H9 (cell line): ENCODE measurements at regions not wholly inside any gene's neighbourhood (a gene's known extent, or its start where the extent isn't known, plus 50 kb on each side); places are given as distances from the start of the nearest gene placed in this dataset.

Source experiments
- DNase-seq: peaks from one replicate; pipeline ENCODE4 v3.0.0-alpha.2; 2017
- H2AFZ ChIP-seq: one replicate; pipeline ENCODE4 v1.6.1; 2013; ENCODE audit warnings: mild to moderate bottlenecking, low read length, control low read depth, moderate library complexity
- H2AK5ac ChIP-seq: 2 replicates; pipeline ENCODE4 v1.6.1; 2013; ENCODE audit warnings: low read length, control low read depth, mixed read lengths; ENCODE audit not compliant: insufficient read length
- H2BK120ac ChIP-seq: one replicate; pipeline ENCODE4 v1.6.1; 2013; ENCODE audit warnings: low read depth, mild to moderate bottlenecking, low read length, control low read depth, inconsistent platforms; ENCODE audit not compliant: poor library complexity, severe bottlenecking
- H2BK12ac ChIP-seq: 2 replicates; pipeline ENCODE4 v1.6.1; 2013; ENCODE audit warnings: low read length, control low read depth, mixed read lengths, low read depth; ENCODE audit not compliant: insufficient read length
- H2BK15ac ChIP-seq: 2 replicates; pipeline ENCODE4 v1.6.1; 2013; ENCODE audit warnings: low read depth, low read length, control low read depth
- H2BK20ac ChIP-seq: one replicate; pipeline ENCODE4 v1.6.1; 2013; ENCODE audit warnings: low read depth, mild to moderate bottlenecking, low read length, control low read depth, inconsistent platforms; ENCODE audit not compliant: poor library complexity, severe bottlenecking
- H2BK5ac ChIP-seq: 2 replicates; pipeline ENCODE4 v1.6.1; 2013; ENCODE audit warnings: low read length, control low read depth, mixed read lengths; ENCODE audit not compliant: insufficient read length
- H3K14ac ChIP-seq: 2 replicates; pipeline ENCODE4 v1.6.1; 2013; ENCODE audit warnings: low read length, control low read depth; ENCODE audit not compliant: insufficient read depth
- H3K18ac ChIP-seq: 2 replicates; pipeline ENCODE4 v1.6.1; 2013; ENCODE audit warnings: low read depth, mild to moderate bottlenecking, mixed read lengths, low read length, control low read depth; ENCODE audit not compliant: insufficient read length
- H3K23ac ChIP-seq: 2 replicates; pipeline ENCODE4 v1.6.1; 2013; ENCODE audit warnings: low read length, control low read depth, mixed read lengths, low read depth; ENCODE audit not compliant: insufficient read length
- H3K23me2 ChIP-seq: 2 replicates; pipeline ENCODE4 v1.6.1; 2013; ENCODE audit warnings: low read depth, mild to moderate bottlenecking, mixed read lengths, low read length, control low read depth; ENCODE audit not compliant: insufficient read length, poor library complexity, severe bottlenecking
- H3K27ac ChIP-seq: 2 replicates; pipeline ENCODE4 v1.5.1; 2013; ENCODE audit warnings: low read length, control low read depth, mixed read lengths, low read depth; ENCODE audit not compliant: insufficient read length
- H3K27me3 ChIP-seq: 2 replicates; pipeline ENCODE4 v1.6.1; 2013; ENCODE audit warnings: low read length, control low read depth, inconsistent platforms; ENCODE audit not compliant: insufficient read depth
- H3K4ac ChIP-seq: 2 replicates; pipeline ENCODE4 v1.6.1; 2013; ENCODE audit warnings: low read depth, mild to moderate bottlenecking, control low read depth, inconsistent platforms, low read length, moderate library complexity
- H3K4me1 ChIP-seq: 2 replicates; pipeline ENCODE4 v1.6.1; 2013; ENCODE audit warnings: low read length, control low read depth, inconsistent platforms; ENCODE audit not compliant: insufficient read depth
- H3K4me2 ChIP-seq: 2 replicates; pipeline ENCODE4 v1.6.1; 2013; ENCODE audit warnings: low read length, control low read depth, mixed read lengths; ENCODE audit not compliant: insufficient read length, insufficient read depth
- H3K56ac ChIP-seq: 2 replicates; pipeline ENCODE4 v1.6.1; 2013; ENCODE audit warnings: low read depth, mild to moderate bottlenecking, mixed read lengths, low read length, control low read depth; ENCODE audit not compliant: insufficient read length
- H3K79me1 ChIP-seq: 2 replicates; pipeline ENCODE4 v1.6.1; 2013; ENCODE audit warnings: low read depth, mild to moderate bottlenecking, moderate library complexity, low read length, control low read depth, inconsistent platforms; ENCODE audit not compliant: insufficient read depth, poor library complexity, severe bottlenecking
- H3K79me2 ChIP-seq: 2 replicates; pipeline ENCODE4 v1.6.1; 2013; ENCODE audit warnings: low read length, control low read depth, inconsistent platforms; ENCODE audit not compliant: insufficient read depth
- H3K9ac ChIP-seq: 2 replicates; pipeline ENCODE4 v1.6.1; 2013; ENCODE audit warnings: low read length, control low read depth, mixed read lengths; ENCODE audit not compliant: insufficient read length; ENCODE audit errors: extremely low read depth
- H3K9me3 ChIP-seq: one replicate; pipeline ENCODE4 v1.6.1; 2013; ENCODE audit warnings: low read depth, low read length, inconsistent platforms; ENCODE audit not compliant: control insufficient read depth
- H3T11ph ChIP-seq: one replicate; pipeline ENCODE4 v1.6.1; 2013; ENCODE audit warnings: mild to moderate bottlenecking, low read length, control low read depth, inconsistent platforms
- H4K20me1 ChIP-seq: one replicate; pipeline ENCODE4 v1.6.1; 2013; ENCODE audit not compliant: control insufficient read depth, insufficient read length, insufficient read depth
- H4K5ac ChIP-seq: 2 replicates; pipeline ENCODE4 v1.6.1; 2013; ENCODE audit warnings: low read depth, mild to moderate bottlenecking, mixed read lengths, low read length, control low read depth; ENCODE audit not compliant: insufficient read length
- H4K8ac ChIP-seq: replicated peaks from 2 replicates; pipeline ENCODE4 v1.6.1; 2013; ENCODE audit warnings: low read length, control low read depth, mixed read lengths, low read depth; ENCODE audit not compliant: insufficient read length
- H4K91ac ChIP-seq: 2 replicates; pipeline ENCODE4 v1.6.1; 2013; ENCODE audit warnings: low read depth, mild to moderate bottlenecking, moderate library complexity, mixed read lengths, low read length, control low read depth; ENCODE audit not compliant: insufficient read length
- H3K27ac Mint-ChIP-seq, 3 experiments: 2 replicates in 2 of 3; 3 replicates in 1 of 3; pipeline ENCODE4 v1.8.0; 2020 to 2021; ENCODE audit warnings: mixed read lengths in 3 of 3, mild to moderate bottlenecking in 1 of 3, moderate library complexity in 1 of 3
- H3K27me3 Mint-ChIP-seq: 2 replicates; pipeline ENCODE4 v1.8.0; 2021; ENCODE audit warnings: low read depth, mild to moderate bottlenecking, moderate library complexity, mixed read lengths
- H3K36me3 Mint-ChIP-seq, 3 experiments: 2 replicates in 2 of 3; 3 replicates in 1 of 3; pipeline ENCODE4 v1.8.0; 2020 to 2021; ENCODE audit warnings: low read depth in 3 of 3, mixed read lengths in 3 of 3; ENCODE audit not compliant: insufficient read depth in 1 of 3
- H3K4me1 Mint-ChIP-seq, 2 experiments: 2 replicates each; pipeline ENCODE4 v1.8.0; 2020; ENCODE audit warnings: mixed read lengths in 2 of 2
- H3K4me3 Mint-ChIP-seq, 2 experiments: 2 replicates in 1 of 2; 3 replicates in 1 of 2; pipeline ENCODE4 v1.8.0; 2020 to 2021; ENCODE audit warnings: mild to moderate bottlenecking in 2 of 2, mixed read lengths in 2 of 2, moderate library complexity in 1 of 2
- H3K9me3 Mint-ChIP-seq, 2 experiments: 2 replicates in 1 of 2; 3 replicates in 1 of 2; pipeline ENCODE4 v1.8.0; 2020; ENCODE audit warnings: mild to moderate bottlenecking in 2 of 2, mixed read lengths in 2 of 2, moderate library complexity in 1 of 2
- WGBS: extraction: QIAGEN DNeasy Blood & Tissue Kit; methylation state at CpG from one replicate; pipeline ENCODE4 v1.1.7; 2013; ENCODE audit warnings: missing lambda C conversion rate, low lambda C conversion rate, mixed read lengths; ENCODE audit not compliant: insufficient read length; ENCODE audit errors: extremely low coverage; 5-methylcytosine and 5-hydroxymethylcytosine counted together
- TF ChIP-seq, protein P1 (sequence below): fragments of 200-600 bp; sonication (generic); conservative IDR thresholded peaks from 3 replicates; pipeline ENCODE4 v1.8.0; 2021; ENCODE audit warnings: antibody characterized with exemption, mild to moderate bottlenecking

DNA sequence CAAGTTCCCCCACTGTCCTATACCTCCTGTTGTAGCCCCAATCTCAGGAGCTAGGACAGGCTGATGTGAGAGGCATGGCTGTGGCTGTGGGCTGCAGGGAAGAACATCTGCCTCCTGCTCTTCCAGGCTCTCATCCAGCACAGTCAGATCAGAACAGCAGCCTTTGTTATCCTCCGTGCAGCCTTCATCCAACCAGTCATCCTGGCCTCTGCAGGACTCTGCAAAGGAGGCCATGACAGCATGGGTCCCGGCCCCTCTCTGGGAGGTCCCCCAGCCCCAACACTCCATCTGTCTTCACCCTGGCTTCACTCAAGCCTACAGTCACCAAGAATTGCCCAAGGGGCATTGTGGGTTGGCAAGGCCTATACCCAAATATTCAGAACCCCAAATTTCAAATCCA lies 223.2 kb upstream of the COPS8 start:
- Histone ChIP-seq H2AFZ (no peak overlapping the region), H3K79me1 (no peaks in the 10 kb centered on the region), H3K9me3 (no peaks in the 10 kb centered on the region), H3K23ac (no peak overlapping the region), H3K79me2 (no peaks in the 10 kb centered on the region), H3K4ac (no peak overlapping the region), H2BK20ac (no peak overlapping the region), H3K56ac (no peak overlapping the region), H3K27ac (no peak overlapping the region), H4K5ac (no peak overlapping the region), H3K9ac (no peak overlapping the region), H2BK12ac (no peak overlapping the region), H3K27me3 (no peaks in the 10 kb centered on the region), H3K4me2 (no peak overlapping the region), H2BK120ac (no peak overlapping the region), H4K91ac (no peak overlapping the region), H3T11ph (no peak overlapping the region), H3K18ac (no peak overlapping the region), H3K23me2 (no peaks in the 10 kb centered on the region), H2BK5ac (no peak overlapping the region), H3K4me1 (peaks cover 3% of the 10 kb centered on the region; the same call in 1 of the 2 replicates), H2BK15ac (no peak overlapping the region), H4K8ac (no peak overlapping the region), H3K14ac (no peak overlapping the region), H4K20me1 (no peaks in the 10 kb centered on the region), H2AK5ac (no peak overlapping the region)
- TF ChIP-seq, protein P1, sequence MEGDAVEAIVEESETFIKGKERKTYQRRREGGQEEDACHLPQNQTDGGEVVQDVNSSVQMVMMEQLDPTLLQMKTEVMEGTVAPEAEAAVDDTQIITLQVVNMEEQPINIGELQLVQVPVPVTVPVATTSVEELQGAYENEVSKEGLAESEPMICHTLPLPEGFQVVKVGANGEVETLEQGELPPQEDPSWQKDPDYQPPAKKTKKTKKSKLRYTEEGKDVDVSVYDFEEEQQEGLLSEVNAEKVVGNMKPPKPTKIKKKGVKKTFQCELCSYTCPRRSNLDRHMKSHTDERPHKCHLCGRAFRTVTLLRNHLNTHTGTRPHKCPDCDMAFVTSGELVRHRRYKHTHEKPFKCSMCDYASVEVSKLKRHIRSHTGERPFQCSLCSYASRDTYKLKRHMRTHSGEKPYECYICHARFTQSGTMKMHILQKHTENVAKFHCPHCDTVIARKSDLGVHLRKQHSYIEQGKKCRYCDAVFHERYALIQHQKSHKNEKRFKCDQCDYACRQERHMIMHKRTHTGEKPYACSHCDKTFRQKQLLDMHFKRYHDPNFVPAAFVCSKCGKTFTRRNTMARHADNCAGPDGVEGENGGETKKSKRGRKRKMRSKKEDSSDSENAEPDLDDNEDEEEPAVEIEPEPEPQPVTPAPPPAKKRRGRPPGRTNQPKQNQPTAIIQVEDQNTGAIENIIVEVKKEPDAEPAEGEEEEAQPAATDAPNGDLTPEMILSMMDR = no peak
- Mint-ChIP-seq H3K4me3 (no peak overlapping the region), H3K4me1 (peaks cover 36 to 38% of the 10 kb centered on the region in 2 experiments), H3K36me3 (peaks cover 19 to 38% (median 22%) of the 10 kb centered on the region in 3 experiments), H3K27me3 (peaks cover 41% of the 10 kb centered on the region), H3K9me3 (peaks cover 26 to 34% of the 10 kb centered on the region in 2 experiments), H3K27ac (no peak overlapping the region)
- WGBS = no CpG with 5 or more reads among the region's 2 CpGs
- DNase-seq = no peak
